Glutamatergic neuron (in vitro differentiated cells): ENCODE measurements at regions not wholly inside any gene's neighbourhood (a gene's known extent, or its start where the extent isn't known, plus 50 kb on each side); places are given as distances from the start of the nearest gene placed in this dataset.
"Not testable (repeated sequence)": the region's sequence is repeated elsewhere in the genome, so short reads cannot be mapped to it uniquely, and the experiment has no call there.

Experiments
- DNase-seq: peaks from one replicate; pipeline ENCODE4 v3.0.0; 2022
- H3K27ac Mint-ChIP-seq: one replicate; pipeline ENCODE4 v1.8.0; 2020; ENCODE audit warnings: mild to moderate bottlenecking, mixed read lengths, inconsistent platforms; ENCODE audit not compliant: unreplicated experiment
- H3K27me3 Mint-ChIP-seq: one replicate; pipeline ENCODE4 v1.8.0; 2020; ENCODE audit warnings: mild to moderate bottlenecking, moderate library complexity, mixed read lengths, inconsistent platforms; ENCODE audit not compliant: unreplicated experiment
- H3K36me3 Mint-ChIP-seq: one replicate; pipeline ENCODE4 v1.8.0; 2020; ENCODE audit warnings: mild to moderate bottlenecking, mixed read lengths, inconsistent platforms; ENCODE audit not compliant: unreplicated experiment
- H3K4me1 Mint-ChIP-seq: one replicate; pipeline ENCODE4 v1.8.0; 2020; ENCODE audit warnings: mild to moderate bottlenecking, low read depth, mixed read lengths, inconsistent platforms; ENCODE audit not compliant: unreplicated experiment
- H3K4me3 Mint-ChIP-seq: one replicate; pipeline ENCODE4 v1.8.0; 2020; ENCODE audit warnings: mild to moderate bottlenecking, mixed read lengths, inconsistent platforms; ENCODE audit not compliant: unreplicated experiment
- H3K9me3 Mint-ChIP-seq: one replicate; pipeline ENCODE4 v1.8.0; 2020; ENCODE audit warnings: mild to moderate bottlenecking, moderate library complexity, mixed read lengths, inconsistent platforms; ENCODE audit not compliant: unreplicated experiment
- TF ChIP-seq, protein P1 (sequence below): fragments of 200-600 bp; sonication (generic); IDR thresholded peaks from one replicate; pipeline ENCODE4 v1.5.0; 2021; ENCODE audit not compliant: partially characterized antibody, unreplicated experiment

DNA sequence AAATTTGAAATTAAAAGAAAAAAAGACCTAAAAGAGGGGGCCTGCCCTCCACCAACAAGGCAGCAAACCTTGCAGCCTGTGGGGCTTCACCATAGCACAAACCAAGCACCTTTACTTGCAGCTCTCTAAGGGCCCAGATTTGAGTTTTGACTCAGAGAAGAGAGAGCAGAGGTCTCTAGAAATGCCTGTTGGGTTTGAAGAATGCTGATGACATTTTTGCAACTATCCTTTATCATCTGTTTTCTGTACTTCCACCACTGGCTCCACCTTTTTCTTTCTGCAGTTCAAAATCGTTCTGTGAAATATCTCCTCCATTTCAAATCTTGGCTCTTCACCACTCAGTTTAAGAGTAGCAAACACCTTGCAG lies 83.8 kb upstream of the HMGA2 start:
- TF ChIP-seq, protein P1, sequence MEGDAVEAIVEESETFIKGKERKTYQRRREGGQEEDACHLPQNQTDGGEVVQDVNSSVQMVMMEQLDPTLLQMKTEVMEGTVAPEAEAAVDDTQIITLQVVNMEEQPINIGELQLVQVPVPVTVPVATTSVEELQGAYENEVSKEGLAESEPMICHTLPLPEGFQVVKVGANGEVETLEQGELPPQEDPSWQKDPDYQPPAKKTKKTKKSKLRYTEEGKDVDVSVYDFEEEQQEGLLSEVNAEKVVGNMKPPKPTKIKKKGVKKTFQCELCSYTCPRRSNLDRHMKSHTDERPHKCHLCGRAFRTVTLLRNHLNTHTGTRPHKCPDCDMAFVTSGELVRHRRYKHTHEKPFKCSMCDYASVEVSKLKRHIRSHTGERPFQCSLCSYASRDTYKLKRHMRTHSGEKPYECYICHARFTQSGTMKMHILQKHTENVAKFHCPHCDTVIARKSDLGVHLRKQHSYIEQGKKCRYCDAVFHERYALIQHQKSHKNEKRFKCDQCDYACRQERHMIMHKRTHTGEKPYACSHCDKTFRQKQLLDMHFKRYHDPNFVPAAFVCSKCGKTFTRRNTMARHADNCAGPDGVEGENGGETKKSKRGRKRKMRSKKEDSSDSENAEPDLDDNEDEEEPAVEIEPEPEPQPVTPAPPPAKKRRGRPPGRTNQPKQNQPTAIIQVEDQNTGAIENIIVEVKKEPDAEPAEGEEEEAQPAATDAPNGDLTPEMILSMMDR: no peak
- H3K9me3 Mint-ChIP-seq: peaks cover 5% of the 10 kb centered on the region
- no peak overlapping the region for H3K27ac Mint-ChIP-seq
- peaks cover 4% of the 10 kb centered on the region for H3K27me3 Mint-ChIP-seq
- DNase-seq: no peak
- peaks cover 6% of the 10 kb centered on the region for H3K36me3 Mint-ChIP-seq
- peak overlapping the region; percentile 77 for H3K4me3 Mint-ChIP-seq
- peaks cover 5% of the 10 kb centered on the region for H3K4me1 Mint-ChIP-seq

DNA sequence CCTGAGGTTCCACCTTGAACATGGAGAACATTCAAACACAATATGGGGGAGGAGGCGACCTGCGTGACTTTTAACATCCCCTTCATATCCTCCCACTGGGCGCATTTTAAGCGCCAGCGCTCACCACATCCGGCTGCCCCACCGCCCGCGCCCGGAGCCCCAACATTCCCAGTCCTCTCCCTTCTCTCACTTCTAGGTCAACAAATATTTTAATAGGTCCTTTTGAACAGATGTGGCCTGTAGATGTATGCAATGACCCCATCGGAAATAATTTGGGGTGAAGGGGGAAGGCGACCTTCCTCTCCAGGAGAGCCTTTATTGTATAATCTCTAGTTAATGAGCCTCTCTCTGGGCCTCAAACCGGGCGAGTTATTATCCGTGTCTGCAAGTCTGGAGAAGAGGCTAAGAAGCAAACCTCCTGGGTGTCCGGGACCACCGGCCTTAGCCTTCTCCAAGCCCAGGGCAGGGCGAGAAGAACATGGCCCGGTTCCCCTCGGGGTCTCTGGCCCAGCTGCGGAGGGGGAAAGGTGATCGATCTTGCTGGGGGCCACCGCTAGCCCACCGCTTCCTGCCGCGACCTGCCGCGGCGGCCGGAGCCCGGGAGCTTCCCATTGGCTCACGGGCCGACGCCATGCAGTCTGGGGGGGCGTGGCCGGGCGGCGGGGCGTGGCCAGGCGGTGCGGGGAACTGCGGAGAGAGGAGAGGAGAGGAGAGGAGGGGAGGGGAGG lies 83.2 kb upstream of the HMGA2 start:
- peak; percentile 98 for DNase-seq
- TF ChIP-seq, protein P1: no peak
- Mint-ChIP-seq H3K4me1 (peaks cover 5% of the 10 kb centered on the region), H3K27me3 (peaks cover 4% of the 10 kb centered on the region), H3K27ac (no peak overlapping the region), H3K36me3 (peaks cover 6% of the 10 kb centered on the region), H3K4me3 (peak overlapping the region; percentile 77), H3K9me3 (peaks cover 5% of the 10 kb centered on the region)

- peak; percentile 31 for DNase-seq
- TF ChIP-seq, protein P1: no peak
- peaks cover 4% of the 10 kb centered on the region for H3K27me3 Mint-ChIP-seq
- peaks cover 3% of the 10 kb centered on the region for H3K9me3 Mint-ChIP-seq
- H3K4me3 Mint-ChIP-seq: peak overlapping the region; percentile 97
- H3K36me3 Mint-ChIP-seq: peaks cover 6% of the 10 kb centered on the region
- H3K27ac Mint-ChIP-seq: no peak overlapping the region
- H3K4me1 Mint-ChIP-seq: peaks cover 5% of the 10 kb centered on the region
Measured at GRCh38 chr12:65741656-65742017, 82.6 kb upstream of the HMGA2 start.

GRCh38 chr12:65742018-65743010 lies 82.0 kb upstream of the HMGA2 start:
- Mint-ChIP-seq H3K4me3 (peak overlapping the region; percentile 97), H3K9me3 (peaks cover 3% of the 10 kb centered on the region), H3K27ac (no peak overlapping the region)

GRCh38 chr12:65744236-65744840 lies 79.9 kb upstream of the HMGA2 start:
- not testable (repeated sequence) for H3K36me3 Mint-ChIP-seq, H3K4me3 Mint-ChIP-seq, DNase-seq, H3K27ac Mint-ChIP-seq, H3K4me1 Mint-ChIP-seq, H3K27me3 Mint-ChIP-seq, H3K9me3 Mint-ChIP-seq

More at GRCh38 chr12:65742018-65743010, 82.0 kb upstream of the HMGA2 start:
- TF ChIP-seq, protein P1: no peak
- DNase-seq: peak; percentile 77
- peaks cover 5% of the 10 kb centered on the region for H3K4me1 Mint-ChIP-seq
- H3K27me3 Mint-ChIP-seq: peaks cover 4% of the 10 kb centered on the region
- peaks cover 6% of the 10 kb centered on the region for H3K36me3 Mint-ChIP-seq
